Endodermal cell (in vitro differentiated cells): ENCODE measurements at regions not wholly inside any gene's neighbourhood (a gene's known extent, or its start where the extent isn't known, plus 50 kb on each side); places are given as distances from the start of the nearest gene placed in this dataset.
A peak's percentile ranks its signal among the peaks of the same experiment; 100 is the strongest.

Experiments used
- DNase-seq: peaks from one replicate; pipeline ENCODE4 v3.0.0-alpha.2; 2017
- H3K27ac ChIP-seq: 2 replicates; pipeline ENCODE4 v1.5.1; 2013; ENCODE audit warnings: mild to moderate bottlenecking, low read depth, low read length, moderate library complexity
- H3K27me3 ChIP-seq: 2 replicates; pipeline ENCODE4 v1.6.1; 2013; ENCODE audit warnings: mild to moderate bottlenecking, low read length, moderate library complexity; ENCODE audit not compliant: insufficient read depth, control insufficient read depth, poor library complexity, severe bottlenecking
- H3K36me3 ChIP-seq: 2 replicates; pipeline ENCODE4 v1.7.0; 2013; ENCODE audit warnings: mild to moderate bottlenecking, low read length, moderate library complexity; ENCODE audit not compliant: control insufficient read depth, insufficient read depth
- H3K4me1 ChIP-seq: one replicate; pipeline ENCODE4 v1.7.0; 2013; ENCODE audit warnings: low read length; ENCODE audit not compliant: control insufficient read depth, insufficient read depth
- H3K4me3 ChIP-seq: 2 replicates; pipeline ENCODE4 v1.5.1; 2013; ENCODE audit warnings: mild to moderate bottlenecking, low read length, moderate library complexity
- H3K9ac ChIP-seq: 2 replicates; pipeline ENCODE4 v1.6.1; 2013; ENCODE audit warnings: mild to moderate bottlenecking, low read length, moderate library complexity; ENCODE audit not compliant: poor library complexity, severe bottlenecking; ENCODE audit errors: extremely low read depth
- H3K9me3 ChIP-seq: 2 replicates; pipeline ENCODE4 v1.6.1; 2013; ENCODE audit warnings: mild to moderate bottlenecking, low read length, moderate library complexity; ENCODE audit not compliant: control insufficient read depth
- H3K27ac Mint-ChIP-seq: 2 replicates; pipeline ENCODE4 v1.8.0; 2020; ENCODE audit warnings: mixed read lengths
- H3K27me3 Mint-ChIP-seq: 2 replicates; pipeline ENCODE4 v1.8.0; 2021; ENCODE audit warnings: mild to moderate bottlenecking, mixed read lengths; ENCODE audit not compliant: insufficient read depth
- H3K36me3 Mint-ChIP-seq: 2 replicates; pipeline ENCODE4 v1.8.0; 2020; ENCODE audit warnings: low read depth, mixed read lengths
- H3K4me1 Mint-ChIP-seq: 2 replicates; pipeline ENCODE4 v1.8.0; 2020; ENCODE audit warnings: mixed read lengths
- H3K4me3 Mint-ChIP-seq: 2 replicates; pipeline ENCODE4 v1.8.0; 2020; ENCODE audit warnings: mild to moderate bottlenecking, moderate library complexity, mixed read lengths
- H3K9me3 Mint-ChIP-seq: 2 replicates; pipeline ENCODE4 v1.8.0; 2020; ENCODE audit warnings: mild to moderate bottlenecking, mixed read lengths
- CTCF ChIP-seq: fragments of 200-600 bp; sonication (generic); conservative IDR thresholded peaks from 2 replicates; pipeline ENCODE4 v1.5.0; 2021; ENCODE audit warnings: antibody characterized with exemption, mild to moderate bottlenecking
- WGBS, 2 experiments: methylation state at CpG; one replicate each; pipeline versions ENCODE4 v1.1.5 to v1.1.7; 2013; ENCODE audit warnings: missing lambda C conversion rate in 2 of 2, mixed read lengths in 1 of 2; ENCODE audit not compliant: insufficient coverage in 1 of 2, insufficient read length in 1 of 2; 5-methylcytosine and 5-hydroxymethylcytosine counted together

GRCh38 chr6:163808871-163809270 lies 394.4 kb downstream of the QKI start:
- DNase-seq: no peak
- Mint-ChIP-seq H3K4me1 (no peaks in the 10 kb centered on the region), H3K27ac (no peak overlapping the region), H3K36me3 (no peaks in the 10 kb centered on the region), H3K9me3 (no peaks in the 10 kb centered on the region), H3K4me3 (no peak overlapping the region), H3K27me3 (no peaks in the 10 kb centered on the region)
- Histone ChIP-seq H3K27ac (peak overlapping the region; percentile 71), H3K4me3 (no peak overlapping the region), H3K9me3 (no peaks in the 10 kb centered on the region), H3K4me1 (no peaks in the 10 kb centered on the region), H3K36me3 (no peaks in the 10 kb centered on the region), H3K27me3 (no peaks in the 10 kb centered on the region), H3K9ac (no peak overlapping the region)
- TF ChIP-seq CTCF: no peak
- 85 to 89% methylated on average over 3 to 5 of the region's 5 CpGs for WGBS, 2 experiments

DNA sequence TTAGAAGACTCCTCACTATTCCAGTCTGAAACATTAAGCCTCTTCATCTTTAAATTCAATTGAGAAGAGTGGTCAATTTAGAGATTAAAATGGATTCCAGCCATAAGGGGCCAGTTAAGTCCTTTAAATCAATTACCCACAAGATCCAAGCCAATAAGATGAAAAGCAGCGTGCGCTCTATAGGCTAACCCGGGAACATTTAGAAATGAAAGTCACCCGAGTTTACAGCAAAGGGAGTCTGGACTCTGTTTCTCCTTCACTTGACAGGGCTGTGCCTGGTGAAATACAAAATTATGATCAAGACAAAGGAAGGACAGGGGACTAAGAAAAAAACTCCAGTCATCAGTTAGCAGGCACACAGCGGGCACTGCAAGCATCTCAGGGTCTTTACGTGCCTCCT lies 393.7 kb downstream of the QKI start:
- H3K4me3 ChIP-seq: no peak overlapping the region
- no peaks in the 10 kb centered on the region for H3K9me3 ChIP-seq
- no peaks in the 10 kb centered on the region for H3K36me3 ChIP-seq
- H3K9ac ChIP-seq: no peak overlapping the region
- H3K4me1 ChIP-seq: no peaks in the 10 kb centered on the region
- no peaks in the 10 kb centered on the region for H3K27me3 ChIP-seq
- H3K36me3 Mint-ChIP-seq: no peaks in the 10 kb centered on the region
- no peak for DNase-seq
- H3K4me1 Mint-ChIP-seq: no peaks in the 10 kb centered on the region
- no peaks in the 10 kb centered on the region for H3K9me3 Mint-ChIP-seq
- TF ChIP-seq CTCF: no peak
- no peak overlapping the region for H3K4me3 Mint-ChIP-seq
- 93 to 96% methylated on average over 3 to 6 of the region's 6 CpGs for WGBS, 2 experiments
- no peaks in the 10 kb centered on the region for H3K27me3 Mint-ChIP-seq
- H3K27ac ChIP-seq: no peak overlapping the region
- no peak overlapping the region for H3K27ac Mint-ChIP-seq

DNA sequence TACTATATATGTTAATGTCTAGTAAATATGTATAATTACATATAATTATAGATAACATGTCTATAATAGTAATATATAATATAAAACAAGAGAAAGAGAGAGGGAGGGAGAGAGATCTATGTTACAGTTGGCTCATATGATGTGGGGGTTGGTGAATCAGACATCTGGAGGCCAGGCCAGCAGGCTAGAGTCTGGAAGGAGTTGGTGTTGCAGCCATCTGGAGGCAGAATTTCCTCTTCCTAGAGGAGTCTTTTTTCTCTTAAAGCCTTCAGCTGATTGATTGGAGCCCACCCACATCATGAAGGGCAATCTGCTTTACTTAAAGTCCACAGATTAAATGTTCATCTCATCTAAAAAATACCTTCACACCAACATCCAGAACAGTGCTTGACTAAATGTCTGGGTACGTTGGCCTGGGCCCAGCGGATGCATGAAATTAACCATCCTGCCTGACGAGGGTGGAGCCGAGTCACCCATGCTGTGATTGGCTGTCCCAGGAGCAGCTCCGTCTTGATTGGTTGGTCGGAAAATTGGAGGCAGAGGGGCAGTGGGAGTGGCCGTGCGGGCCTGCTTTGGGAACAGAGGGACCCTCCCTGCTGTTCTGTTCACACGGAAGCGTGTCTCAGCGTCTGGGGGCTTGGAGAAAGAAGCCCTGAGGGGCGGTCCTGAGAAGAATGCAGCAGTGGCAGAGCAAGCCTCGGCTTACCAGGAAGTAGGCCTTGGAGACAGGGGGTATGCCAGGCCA lies 392.4 kb downstream of the QKI start:
- Mint-ChIP-seq H3K9me3 (no peaks in the 10 kb centered on the region), H3K4me3 (no peak overlapping the region)

More for the DNA sequence above, 392.4 kb downstream of the QKI start:
- H3K27ac Mint-ChIP-seq: no peak overlapping the region
- H3K27me3 Mint-ChIP-seq: no peaks in the 10 kb centered on the region
- H3K9ac ChIP-seq: no peak overlapping the region
- no peaks in the 10 kb centered on the region for H3K4me1 ChIP-seq
- WGBS, 2 experiments: 91 to 92% methylated on average over 8 to 13 of the region's 13 CpGs
- no peak for TF ChIP-seq CTCF
- no peak for DNase-seq
- no peak overlapping the region for H3K27ac ChIP-seq
- no peaks in the 10 kb centered on the region for H3K36me3 Mint-ChIP-seq
- no peaks in the 10 kb centered on the region for H3K36me3 ChIP-seq
- H3K4me1 Mint-ChIP-seq: no peaks in the 10 kb centered on the region
- no peak overlapping the region for H3K4me3 ChIP-seq
- H3K9me3 ChIP-seq: no peaks in the 10 kb centered on the region
- no peaks in the 10 kb centered on the region for H3K27me3 ChIP-seq
